PC-9 (cell line): ENCODE measurements at regions not wholly inside any gene's neighbourhood (a gene's known extent, or its start where the extent isn't known, plus 50 kb on each side); places are given as distances from the start of the nearest gene placed in this dataset.

Experiments used
- BruUV-seq: library from RNA; stranded (reverse); fragments of 400-500 nt; replicated peaks from 2 replicates; lab custom pipeline; 2021; lab: Mats Ljungman, UMichigan
- CTCF ChIA-PET: fragments of 300-600 bp; sonication (Branson Sonifier 250); formaldehyde crosslinking; loops from one replicate; lab custom pipeline; 2022; ENCODE audit warnings: antibody characterized with exemption; lab: Charles Lee
- POLR2A ChIA-PET: fragments of 300-600 bp; sonication (Branson Sonifier 250); formaldehyde crosslinking; loops from one replicate; lab custom pipeline; 2022; ENCODE audit warnings: antibody characterized with exemption; ENCODE audit not compliant: unreplicated experiment; lab: Charles Lee
- DNase-seq, 2 experiments: peaks; one replicate each; pipeline versions ENCODE4 v3.0.0 to v3.0.0-alpha.2; 2015 to 2022; ENCODE audit warnings: mixed read lengths in 1 of 2
- H2AFZ ChIP-seq: fragments of 200-600 bp; sonication (generic); 2 replicates; pipeline ENCODE4 v1.8.1; 2017; ENCODE audit warnings: antibody characterized with exemption
- H3F3A ChIP-seq: fragments of 200-600 bp; sonication (generic); 2 replicates; pipeline ENCODE4 v1.8.1; 2017; ENCODE audit warnings: antibody characterized with exemption, mild to moderate bottlenecking, low read depth; ENCODE audit not compliant: insufficient read depth
- H3K27ac ChIP-seq: fragments of 200-600 bp; sonication (generic); 2 replicates; pipeline ENCODE4 v1.6.1; 2016; ENCODE audit warnings: mixed run types
- H3K27me3 ChIP-seq: fragments of 200-600 bp; sonication (generic); 2 replicates; pipeline ENCODE4 v1.6.1; 2016; ENCODE audit warnings: low read depth, mixed run types; ENCODE audit not compliant: insufficient read depth
- H3K36me3 ChIP-seq: fragments of 200-600 bp; sonication (generic); 2 replicates; pipeline ENCODE4 v1.6.1; 2016; ENCODE audit warnings: low read depth, mixed run types
- H3K4me1 ChIP-seq: fragments of 200-600 bp; sonication (generic); replicated peaks from 2 replicates; pipeline ENCODE4 v1.6.1; 2016; ENCODE audit warnings: mixed run types; ENCODE audit not compliant: insufficient read depth
- H3K4me2 ChIP-seq: fragments of 200-600 bp; sonication (generic); 2 replicates; pipeline ENCODE4 v1.6.1; 2017; ENCODE audit warnings: mixed run types
- H3K4me3 ChIP-seq: fragments of 200-600 bp; sonication (generic); 2 replicates; pipeline ENCODE4 v1.6.1; 2016; ENCODE audit warnings: mixed run types
- H3K79me2 ChIP-seq: fragments of 200-600 bp; sonication (generic); 2 replicates; pipeline ENCODE4 v1.6.1; 2017; ENCODE audit warnings: low read depth, mixed run types
- H3K9me2 ChIP-seq: fragments of 200-600 bp; sonication (generic); 2 replicates; pipeline ENCODE4 v1.8.1; 2017; ENCODE audit warnings: mild to moderate bottlenecking; ENCODE audit not compliant: insufficient read depth
- H3K9me3 ChIP-seq: fragments of 200-600 bp; sonication (generic); 2 replicates; pipeline ENCODE4 v1.8.1; 2016; ENCODE audit warnings: low read depth; ENCODE audit not compliant: insufficient read depth
- H4K20me1 ChIP-seq: fragments of 200-600 bp; sonication (generic); 2 replicates; pipeline ENCODE4 v1.8.1; 2017; ENCODE audit not compliant: insufficient read depth
- CTCF ChIP-seq: fragments of 200-600 bp; sonication (generic); conservative IDR thresholded peaks from 2 replicates; pipeline ENCODE4 v1.6.1; 2017; ENCODE audit warnings: mixed run types, antibody characterized with exemption, mild to moderate bottlenecking, moderate library complexity
- EZH2 ChIP-seq: fragments of 200-600 bp; sonication (generic); IDR thresholded peaks from 2 replicates; pipeline ENCODE4 v1.8.0; 2017; ENCODE audit warnings: antibody characterized with exemption, low read depth
- intact Hi-C: fragments of 100-400 bp; cut with micrococcal nuclease; formaldehyde crosslinking; loops from one replicate; pipeline ENCODE4 v1.10.0; 2022; ENCODE audit not compliant: unreplicated experiment

- ChIA-PET POLR2A (no interaction called here), CTCF (no interaction called here)
- Histone ChIP-seq H4K20me1 (no peaks in the 10 kb centered on the region), H3K27me3 (peaks cover 33% of the 10 kb centered on the region), H3K4me1 (no peaks in the 10 kb centered on the region), H3K9me3 (no peaks in the 10 kb centered on the region), H3K36me3 (no peaks in the 10 kb centered on the region), H3K79me2 (no peaks in the 10 kb centered on the region), H3K9me2 (no peaks in the 10 kb centered on the region), H3K4me3 (no peak overlapping the region), H3F3A (no peaks in the 10 kb centered on the region), H3K4me2 (no peak overlapping the region), H3K27ac (no peak overlapping the region), H2AFZ (no peak overlapping the region)
- DNase-seq = no peak
- intact Hi-C loops = no loop called here
- no peak for TF ChIP-seq EZH2
- BruUV-seq = no TSS peak
These were observed 232.3 kb upstream of the DTNBP1 start for GRCh38 chr6:15894973-15895725.

- no peaks in the 10 kb centered on the region for H3K9me2 ChIP-seq
- TF ChIP-seq EZH2 (no peak), CTCF (peak; percentile 62)
- no peak overlapping the region for H3K27ac ChIP-seq
- intact Hi-C loops = no loop called here
- DNase-seq = no peak
- ChIA-PET CTCF (no interaction called here), POLR2A (no interaction called here)
- H3K4me2 ChIP-seq = no peak overlapping the region
- BruUV-seq = no TSS peak
- no peaks in the 10 kb centered on the region for H3K4me1 ChIP-seq
- no peaks in the 10 kb centered on the region for H3K9me3 ChIP-seq
- H3K27me3 ChIP-seq = peaks cover 46% of the 10 kb centered on the region
- H3K36me3 ChIP-seq = no peaks in the 10 kb centered on the region
- H3F3A ChIP-seq = no peaks in the 10 kb centered on the region
- no peaks in the 10 kb centered on the region for H3K79me2 ChIP-seq
- H4K20me1 ChIP-seq = no peaks in the 10 kb centered on the region
- no peak overlapping the region for H3K4me3 ChIP-seq
- H2AFZ ChIP-seq = no peak overlapping the region
These were observed 230.9 kb upstream of the DTNBP1 start for GRCh38 chr6:15893556-15894253.

- DNase-seq = no peak
- no TSS peak for BruUV-seq
- H3K4me2 ChIP-seq = no peak overlapping the region
- no peaks in the 10 kb centered on the region for H3K4me1 ChIP-seq
- CTCF ChIA-PET = no interaction called here
- no peak overlapping the region for H3K4me3 ChIP-seq
- H2AFZ ChIP-seq = no peak overlapping the region
- TF ChIP-seq EZH2 = no peak
- TF ChIP-seq CTCF = no peak
- no peaks in the 10 kb centered on the region for H3K36me3 ChIP-seq
- intact Hi-C loops = no loop called here
- H3K79me2 ChIP-seq = no peaks in the 10 kb centered on the region
- peaks cover 48% of the 10 kb centered on the region for H3K27me3 ChIP-seq
- no peaks in the 10 kb centered on the region for H3K9me2 ChIP-seq
- H4K20me1 ChIP-seq = no peaks in the 10 kb centered on the region
- H3K27ac ChIP-seq = no peak overlapping the region
- POLR2A ChIA-PET = no interaction called here
- H3F3A ChIP-seq = no peaks in the 10 kb centered on the region
- no peaks in the 10 kb centered on the region for H3K9me3 ChIP-seq
These were observed 229.5 kb upstream of the DTNBP1 start for GRCh38 chr6:15892369-15892768.
